Left renal cortex interstitium (tissue), 4 donors: ENCODE measurements at regions not wholly inside any gene's neighbourhood (a gene's known extent, or its start where the extent isn't known, plus 50 kb on each side); places are given as distances from the start of the nearest gene placed in this dataset.

ENCODE experiments used
- DNase-seq, 4 donors: peaks; one replicate each; pipeline ENCODE4 v3.0.0-alpha.2; 2013; ENCODE audit warnings: low read depth in 4 of 4, low spot score in 2 of 4, missing footprints in 1 of 4

DNA sequence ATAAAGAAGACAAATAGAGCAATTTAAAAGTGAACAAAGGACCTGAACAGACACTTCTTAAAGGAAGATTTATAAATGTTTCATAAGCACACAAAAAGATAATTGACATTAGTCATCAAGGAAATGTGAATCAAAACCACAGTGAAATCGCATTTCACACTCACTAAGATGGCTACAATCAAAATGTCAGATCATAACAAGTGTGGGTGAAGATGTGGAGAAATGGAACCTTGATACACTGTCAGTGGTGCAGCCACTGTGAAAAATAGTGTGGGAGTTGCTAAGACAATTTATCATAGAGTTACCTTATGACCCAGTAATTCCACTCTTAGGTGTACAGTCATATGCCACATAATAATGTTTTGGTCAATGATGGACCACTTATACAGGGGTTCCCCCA is 54.5 kb upstream of the HTR4 start:
- no peak for DNase-seq

- no peak for DNase-seq
These were observed 57.6 kb upstream of the HTR4 start for GRCh38 chr5:148711961-148712360.

DNA sequence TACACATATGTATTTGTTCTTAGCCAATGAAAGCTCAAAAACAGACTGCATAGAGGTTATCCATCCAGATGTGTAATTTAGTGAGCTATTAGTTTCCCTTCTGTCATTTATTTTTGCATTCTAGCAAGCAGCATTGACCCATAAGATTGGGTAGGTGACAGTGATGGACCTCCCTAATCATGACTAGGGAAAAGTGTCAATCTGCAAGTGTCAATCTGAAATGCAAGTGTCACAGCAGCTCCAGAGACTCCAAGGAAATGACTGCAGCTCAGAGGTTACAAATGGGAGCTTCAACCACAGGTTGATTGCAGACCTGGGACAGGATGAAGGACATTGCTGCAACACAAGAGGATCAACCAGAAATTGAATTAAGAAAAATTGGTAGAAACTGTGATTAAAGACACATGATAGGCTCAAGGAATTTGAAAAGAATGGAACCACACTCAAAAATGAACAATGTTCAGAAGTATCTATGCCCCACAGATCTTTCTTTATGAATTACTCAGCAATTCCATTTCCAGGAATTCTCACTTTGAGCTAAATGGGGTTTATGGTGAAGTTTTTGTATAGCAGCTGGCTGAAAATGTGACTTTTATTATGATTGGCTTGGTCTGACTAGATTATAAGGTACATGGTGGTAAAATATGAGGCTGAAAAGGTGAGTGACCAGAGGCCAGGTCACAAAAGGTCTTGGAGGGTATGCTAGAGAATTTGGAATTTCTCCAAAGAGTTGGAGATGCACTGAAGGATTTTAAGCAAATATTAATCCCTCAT is 59.6 kb upstream of the HTR4 start:
- DNase-seq: no peak

- DNase-seq: no peak
These were observed 62.4 kb upstream of the HTR4 start for GRCh38 chr5:148716716-148717115.

GRCh38 chr5:148717668-148718067 is 63.3 kb upstream of the HTR4 start:
- no peak for DNase-seq

- DNase-seq: no peak
These were observed 65.3 kb upstream of the HTR4 start for GRCh38 chr5:148719605-148720004.

GRCh38 chr5:148720257-148720656 is 65.9 kb upstream of the HTR4 start:
- DNase-seq: no peak

- DNase-seq: no peak
These were observed 68.8 kb upstream of the HTR4 start for GRCh38 chr5:148723143-148723542.

- DNase-seq: no peak
These were observed 71.3 kb upstream of the HTR4 start for GRCh38 chr5:148725675-148726074.

GRCh38 chr5:148729182-148729581 is 74.9 kb upstream of the HTR4 start:
- no peak for DNase-seq

GRCh38 chr5:148730270-148730669 is 75.9 kb upstream of the HTR4 start:
- no peak for DNase-seq

GRCh38 chr5:148730942-148731898 is 76.9 kb upstream of the HTR4 start:
- peak; percentile 34 to 79 (median 58) for DNase-seq

GRCh38 chr5:148732692-148733091 is 78.4 kb upstream of the HTR4 start:
- DNase-seq: no peak

DNA sequence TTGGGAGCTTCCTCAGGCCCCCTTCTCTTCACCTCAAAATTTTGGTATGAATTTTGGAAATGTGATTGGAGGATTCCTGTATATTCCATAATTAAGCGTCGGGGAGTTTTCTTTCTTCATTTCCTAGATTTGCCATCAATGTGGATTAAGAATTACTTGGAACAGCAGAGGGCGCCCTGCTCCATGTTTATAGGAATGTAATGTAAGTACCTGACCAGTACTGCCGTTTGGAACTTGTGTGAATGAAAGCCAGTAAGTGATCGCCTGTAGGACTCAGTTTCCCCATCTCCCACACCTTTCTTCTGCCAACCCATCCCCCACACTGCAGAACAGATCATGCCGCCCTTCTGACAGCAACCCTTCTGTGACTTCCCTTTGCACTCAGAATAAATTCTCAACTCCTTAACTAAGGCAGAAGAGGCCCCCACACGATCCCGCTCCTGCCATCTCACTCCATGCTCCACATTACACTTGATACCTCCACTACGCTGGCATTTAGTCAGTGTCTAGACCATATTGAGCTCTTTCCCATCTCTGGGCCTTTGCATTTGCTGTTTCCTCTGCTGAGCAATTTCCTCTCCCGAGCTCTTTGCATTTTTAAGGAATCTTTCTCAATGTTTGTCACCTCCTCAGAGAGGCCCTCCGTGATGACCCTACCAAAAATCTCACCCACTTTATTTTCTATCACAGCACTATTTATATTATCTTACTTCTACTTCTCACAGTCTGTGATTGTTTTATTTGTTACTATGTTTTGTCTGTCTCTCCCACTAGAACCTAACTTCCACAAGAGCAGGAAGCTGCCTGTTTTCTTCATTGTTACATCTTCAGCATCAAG is 79.5 kb upstream of the HTR4 start:
- peak; percentile 36 to 67 (median 48) for DNase-seq

DNA sequence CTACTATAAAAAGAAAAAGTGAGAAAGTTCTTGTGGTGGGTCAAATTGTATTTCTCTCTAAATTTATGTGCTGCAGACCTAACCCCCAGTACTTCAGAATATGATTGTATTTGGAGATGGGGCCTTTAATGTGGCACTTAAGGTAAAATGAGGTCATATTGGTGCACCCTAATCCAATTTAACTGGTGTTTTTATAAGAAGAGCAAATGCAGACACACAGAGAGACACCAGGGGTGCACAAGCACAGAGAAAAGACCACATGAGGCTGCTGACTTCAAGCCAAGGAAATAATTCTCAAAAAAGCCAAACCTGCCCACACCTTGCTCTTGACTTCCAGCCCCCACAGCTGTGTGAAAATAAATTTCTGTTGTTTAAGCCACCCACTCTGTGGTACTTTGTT is 80.2 kb upstream of the HTR4 start:
- no peak for DNase-seq

DNA sequence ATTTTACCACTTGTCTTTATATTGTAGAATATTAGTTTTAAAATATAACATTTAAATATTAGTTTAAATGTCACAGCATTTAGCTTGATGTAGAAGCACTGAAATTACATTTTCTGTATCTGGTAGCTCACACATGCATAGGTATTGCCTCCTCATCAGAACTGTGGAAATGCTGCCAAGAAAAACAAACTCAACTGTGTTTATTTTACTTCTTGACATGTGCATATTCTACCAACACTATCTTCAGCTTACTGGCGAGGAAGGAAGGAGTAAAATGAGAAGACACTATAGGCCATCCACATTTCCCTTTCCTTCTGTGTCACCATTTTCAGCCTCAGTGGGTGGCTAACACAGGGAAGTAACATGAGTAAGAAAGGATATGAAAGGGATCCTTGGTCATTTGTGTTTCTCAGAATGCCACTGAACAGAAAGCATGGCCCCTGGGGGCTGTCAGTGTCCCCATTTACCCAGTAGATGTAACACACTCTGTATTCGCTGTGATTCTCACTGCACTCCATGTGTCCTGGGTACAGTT is 81.0 kb upstream of the HTR4 start:
- no peak for DNase-seq

DNA sequence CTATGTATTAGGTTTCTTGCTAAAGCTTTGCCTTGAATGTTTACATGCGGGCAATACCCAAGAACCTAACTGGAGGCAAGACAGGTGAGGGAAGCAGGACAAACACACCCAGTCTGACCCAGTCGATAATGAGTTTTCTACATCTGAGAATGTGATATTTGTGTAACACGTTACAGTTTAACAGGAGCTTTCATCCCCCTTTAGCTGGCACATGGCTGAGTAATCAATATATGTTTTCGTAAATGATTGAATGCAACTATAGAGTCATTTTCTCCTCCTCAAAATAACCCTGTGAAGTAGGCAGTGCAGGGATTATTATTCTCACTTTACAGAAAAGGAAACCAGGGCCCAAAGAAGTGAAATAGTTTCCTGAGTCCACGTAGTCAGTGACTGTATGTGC is 84.7 kb upstream of the HTR4 start:
- DNase-seq: no peak

- no peak for DNase-seq
These were observed 85.2 kb upstream of the HTR4 start for GRCh38 chr5:148739524-148739923.

DNA sequence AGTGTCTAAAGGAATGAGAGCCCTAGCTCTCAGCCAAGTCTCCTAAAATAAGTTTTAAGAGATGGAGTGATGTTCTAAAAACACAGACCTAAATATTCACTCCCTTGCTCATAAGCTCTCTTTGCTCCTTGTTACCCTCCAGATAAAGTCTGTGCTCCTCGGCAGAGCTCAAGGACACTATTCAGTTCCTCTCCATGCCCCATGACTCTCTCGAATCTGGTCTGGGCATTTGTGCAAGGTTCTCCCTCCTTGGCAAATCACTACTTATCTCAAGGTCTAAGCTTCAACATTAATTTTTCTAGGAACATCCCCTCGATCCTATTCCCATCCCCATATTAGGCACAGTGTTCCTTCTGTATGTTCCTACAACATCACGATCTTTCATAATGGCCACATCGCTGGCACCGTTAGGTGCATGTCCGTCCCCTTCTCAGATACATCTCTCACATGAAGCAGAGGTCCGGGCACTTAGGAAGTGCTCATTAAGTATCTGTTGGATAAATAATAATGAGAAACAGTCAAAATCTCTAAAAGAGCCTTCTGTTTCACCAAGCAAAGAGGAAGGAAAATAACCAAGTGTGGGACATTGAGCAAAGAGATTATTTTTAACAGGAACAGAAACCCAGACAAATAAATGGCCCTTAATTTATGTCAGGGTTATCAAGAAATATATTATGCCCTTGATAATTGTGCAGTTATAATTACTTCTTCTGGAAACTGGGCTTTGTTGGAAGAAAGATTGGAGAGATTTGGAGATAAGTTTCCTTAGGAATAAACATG is 85.9 kb upstream of the HTR4 start:
- DNase-seq: no peak
